Thoracic aorta (tissue), 2 donors: ENCODE measurements at regions not wholly inside any gene's neighbourhood (a gene's known extent, or its start where the extent isn't known, plus 50 kb on each side); places are given as distances from the start of the nearest gene placed in this dataset.

ENCODE experiments used
- ATAC-seq: fragments of 150-250 bp; one replicate; pipeline ENCODE4 v1.8.0; 2017; ENCODE audit warnings: low read depth; ENCODE audit not compliant: insufficient number of reproducible peaks, low FRiP score
- DNase-seq: peaks from one replicate; pipeline ENCODE4 v3.0.0-alpha.2; 2020; ENCODE audit warnings: low spot score
- H3K27ac ChIP-seq, 2 donors: fragments of 200-600 bp; sonication (generic); 1 replicate in 1 of 2; 2 replicates in 1 of 2; pipeline ENCODE4 v1.5.1; 2016; ENCODE audit warnings: mild to moderate bottlenecking in 2 of 2, moderate library complexity in 2 of 2
- H3K27me3 ChIP-seq: fragments of 200-600 bp; sonication (generic); replicated peaks from 2 replicates; pipeline ENCODE4 v1.6.0; 2016; ENCODE audit warnings: mild to moderate bottlenecking; ENCODE audit not compliant: insufficient read depth
- H3K36me3 ChIP-seq: fragments of 200-600 bp; sonication (generic); one replicate; pipeline ENCODE4 v1.5.1; 2016
- H3K4me1 ChIP-seq, 2 donors: fragments of 200-600 bp; sonication (generic); 1 replicate in 1 of 2; 2 replicates in 1 of 2; pipeline versions ENCODE4 v1.5.1 to v1.6.0; 2016; ENCODE audit warnings: low read depth in 2 of 2, mild to moderate bottlenecking in 1 of 2; ENCODE audit not compliant: control insufficient read depth in 1 of 2
- H3K4me3 ChIP-seq: fragments of 200-600 bp; sonication (generic); 2 replicates; pipeline ENCODE4 v1.5.1; 2016; ENCODE audit warnings: mild to moderate bottlenecking
- H3K9me3 ChIP-seq: fragments of 200-600 bp; sonication (generic); 2 replicates; pipeline ENCODE4 v1.5.1; 2016
- TF ChIP-seq, protein P1 (sequence below): fragments of 200-600 bp; sonication (generic); IDR thresholded peaks from one replicate; pipeline ENCODE4 v1.5.1; 2019; ENCODE audit warnings: antibody characterized with exemption

DNA sequence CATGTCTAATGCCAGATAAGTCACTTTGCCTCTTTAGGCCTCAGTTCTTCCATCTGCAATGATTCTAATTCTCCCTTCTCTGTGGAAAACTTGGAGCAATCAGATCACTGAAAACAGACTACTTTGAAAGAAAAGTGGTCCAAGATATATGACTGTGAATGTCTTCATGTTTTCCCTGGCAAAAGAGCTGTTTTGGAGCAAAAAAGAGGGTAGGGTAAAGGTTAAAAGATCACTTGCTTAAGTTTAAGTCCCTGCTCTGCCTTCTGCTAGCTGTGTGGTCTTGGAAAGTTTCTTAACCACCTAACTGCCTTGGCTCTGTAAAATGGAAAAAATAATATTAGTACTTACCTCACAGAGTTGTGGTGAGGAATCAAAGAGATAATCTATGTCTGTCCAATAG lies 140.3 kb upstream of the PAK3 start:
- DNase-seq (no peak), ATAC-seq (no peak)
- Histone ChIP-seq H3K9me3 (no peaks in the 10 kb centered on the region), H3K27me3 (no peaks in the 10 kb centered on the region), H3K4me3 (no peak overlapping the region), H3K4me1 (no peaks in the 10 kb centered on the region), H3K36me3 (no peaks in the 10 kb centered on the region), H3K27ac (no peak overlapping the region)
- TF ChIP-seq, protein P1, sequence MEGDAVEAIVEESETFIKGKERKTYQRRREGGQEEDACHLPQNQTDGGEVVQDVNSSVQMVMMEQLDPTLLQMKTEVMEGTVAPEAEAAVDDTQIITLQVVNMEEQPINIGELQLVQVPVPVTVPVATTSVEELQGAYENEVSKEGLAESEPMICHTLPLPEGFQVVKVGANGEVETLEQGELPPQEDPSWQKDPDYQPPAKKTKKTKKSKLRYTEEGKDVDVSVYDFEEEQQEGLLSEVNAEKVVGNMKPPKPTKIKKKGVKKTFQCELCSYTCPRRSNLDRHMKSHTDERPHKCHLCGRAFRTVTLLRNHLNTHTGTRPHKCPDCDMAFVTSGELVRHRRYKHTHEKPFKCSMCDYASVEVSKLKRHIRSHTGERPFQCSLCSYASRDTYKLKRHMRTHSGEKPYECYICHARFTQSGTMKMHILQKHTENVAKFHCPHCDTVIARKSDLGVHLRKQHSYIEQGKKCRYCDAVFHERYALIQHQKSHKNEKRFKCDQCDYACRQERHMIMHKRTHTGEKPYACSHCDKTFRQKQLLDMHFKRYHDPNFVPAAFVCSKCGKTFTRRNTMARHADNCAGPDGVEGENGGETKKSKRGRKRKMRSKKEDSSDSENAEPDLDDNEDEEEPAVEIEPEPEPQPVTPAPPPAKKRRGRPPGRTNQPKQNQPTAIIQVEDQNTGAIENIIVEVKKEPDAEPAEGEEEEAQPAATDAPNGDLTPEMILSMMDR: no peak

DNA sequence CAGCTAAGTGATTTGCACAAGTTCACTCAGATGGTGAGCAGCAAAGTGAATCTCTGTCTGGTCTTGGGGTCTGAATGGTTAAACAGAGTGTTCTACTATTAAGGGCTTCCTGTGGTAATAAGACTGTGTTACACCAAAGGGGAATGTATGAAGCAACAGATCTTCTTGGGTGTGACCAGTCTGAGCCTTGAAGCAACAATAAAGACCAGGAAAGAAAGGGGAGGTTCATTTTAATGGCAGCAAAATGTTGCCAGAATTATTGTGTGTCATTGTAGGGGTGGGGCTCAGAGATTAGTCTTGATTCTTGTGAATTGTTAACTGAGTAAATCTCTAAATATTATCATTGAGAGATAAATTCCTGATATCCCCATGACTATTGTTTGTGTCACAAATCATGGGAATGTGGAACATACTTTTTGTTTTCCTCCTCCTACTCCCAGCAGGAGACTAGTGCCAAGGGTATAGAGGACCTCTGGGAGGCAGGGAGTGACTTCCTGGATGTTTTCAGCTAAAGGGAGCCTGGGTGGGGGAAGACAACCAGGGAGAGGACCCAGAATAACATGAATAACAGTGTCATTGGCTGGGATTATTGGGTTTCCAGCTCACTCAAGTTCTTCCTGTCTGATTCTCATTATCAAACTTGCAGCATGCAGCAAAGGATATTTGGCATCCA lies 141.4 kb upstream of the PAK3 start:
- ATAC-seq (no peak), DNase-seq (no peak)
- TF ChIP-seq, protein P1: no peak
- Histone ChIP-seq H3K36me3 (no peaks in the 10 kb centered on the region), H3K4me3 (no peak overlapping the region), H3K27ac (no peak overlapping the region), H3K4me1 (no peaks in the 10 kb centered on the region), H3K9me3 (no peaks in the 10 kb centered on the region), H3K27me3 (no peaks in the 10 kb centered on the region)

DNA sequence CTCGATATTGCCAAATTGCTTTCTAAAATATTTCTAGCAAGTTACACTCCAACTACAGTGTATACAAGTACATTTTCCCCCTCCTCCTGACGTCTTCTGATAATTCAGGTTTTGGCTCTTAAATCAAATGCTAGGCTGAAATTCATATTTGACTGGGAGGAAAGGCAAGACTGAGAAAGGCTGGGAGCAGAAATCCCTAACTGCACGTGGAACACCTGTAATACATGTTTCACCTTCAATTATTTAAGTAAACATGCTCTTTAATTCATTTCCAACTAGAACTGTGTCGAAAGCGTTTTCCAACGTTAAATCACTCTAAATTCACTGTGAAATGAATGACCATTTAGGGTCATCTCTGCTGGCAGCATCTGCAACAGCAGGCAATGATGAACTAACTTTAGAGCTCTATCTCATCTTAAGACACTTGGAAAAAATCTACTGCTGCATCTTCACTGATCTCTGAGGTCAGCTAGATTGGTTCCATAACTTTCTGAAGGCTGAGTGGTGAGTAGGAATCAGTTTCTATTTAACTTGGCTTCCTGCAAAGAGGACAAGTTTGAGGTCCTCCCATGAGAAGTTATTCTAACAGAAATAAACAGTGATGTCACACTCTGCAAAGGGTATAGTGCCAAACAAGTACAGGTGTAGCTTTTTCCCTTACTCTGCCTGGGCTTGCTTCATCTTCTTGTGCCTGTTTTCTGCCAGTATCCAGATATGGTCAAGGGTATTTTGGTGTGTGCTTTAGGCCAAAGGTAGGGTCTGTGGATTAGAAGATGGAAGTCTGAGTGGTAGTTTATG lies 144.3 kb upstream of the PAK3 start:
- no peaks in the 10 kb centered on the region for H3K27me3 ChIP-seq

DNA sequence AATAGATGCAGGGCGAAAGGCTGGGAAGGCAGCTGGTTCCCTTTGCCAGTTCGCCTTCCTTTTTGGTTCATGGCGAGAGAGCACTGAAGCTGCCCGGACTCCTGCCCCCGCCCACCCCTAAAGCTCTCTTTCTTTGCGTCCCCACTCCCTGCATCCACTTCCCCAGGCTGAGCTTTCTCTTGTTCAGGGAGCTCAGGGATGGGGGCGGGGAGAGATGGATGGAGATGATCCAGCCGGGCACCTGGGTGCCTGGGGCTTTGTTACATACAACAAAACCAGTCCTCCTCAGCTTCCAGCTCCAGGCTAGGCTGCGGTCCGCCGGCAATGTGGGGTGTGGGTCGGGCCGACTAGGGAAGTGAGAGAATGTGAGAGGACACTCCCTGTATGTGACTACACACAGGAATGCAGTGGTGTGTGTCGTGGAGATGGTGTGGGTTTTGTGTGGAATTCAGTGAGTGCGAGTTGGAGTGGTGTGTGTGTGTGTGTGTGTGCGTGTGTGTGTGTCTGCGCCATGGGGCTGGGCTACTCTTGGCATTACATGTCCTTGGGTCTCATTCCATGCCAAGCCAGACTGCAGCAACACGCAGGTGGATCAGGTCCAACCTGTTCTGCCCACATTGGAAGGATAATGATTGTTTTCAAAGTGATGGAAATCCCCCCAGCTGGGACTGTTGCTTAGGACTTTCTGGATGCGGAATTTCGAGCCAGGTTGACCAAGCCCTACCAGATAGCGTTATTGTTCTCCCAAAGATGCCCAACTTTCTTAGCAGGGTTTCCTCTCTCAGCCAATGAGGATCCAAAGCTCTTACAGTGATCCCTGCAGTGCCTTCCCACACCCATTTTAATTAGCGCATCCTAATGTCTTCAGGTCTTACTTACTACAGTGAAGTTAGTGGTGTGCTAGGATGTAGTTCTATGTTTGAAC lies 149.4 kb upstream of the CHRDL1 start:
- ATAC-seq (no peak), DNase-seq (no peak)
- Histone ChIP-seq H3K27me3 (no peaks in the 10 kb centered on the region), H3K4me3 (peak overlapping the region; percentile 39), H3K9me3 (no peaks in the 10 kb centered on the region), H3K4me1 (no peaks in the 10 kb centered on the region), H3K36me3 (no peaks in the 10 kb centered on the region), H3K27ac (no peak overlapping the region)
- TF ChIP-seq, protein P1: no peak

More for the DNA sequence above, 144.3 kb upstream of the PAK3 start:
- H3K9me3 ChIP-seq: no peaks in the 10 kb centered on the region
- TF ChIP-seq, protein P1: no peak
- no peak for DNase-seq
- no peaks in the 10 kb centered on the region for H3K4me1 ChIP-seq
- no peak for ATAC-seq
- H3K36me3 ChIP-seq: no peaks in the 10 kb centered on the region
- no peak overlapping the region for H3K4me3 ChIP-seq
- H3K27ac ChIP-seq: no peak overlapping the region

DNA sequence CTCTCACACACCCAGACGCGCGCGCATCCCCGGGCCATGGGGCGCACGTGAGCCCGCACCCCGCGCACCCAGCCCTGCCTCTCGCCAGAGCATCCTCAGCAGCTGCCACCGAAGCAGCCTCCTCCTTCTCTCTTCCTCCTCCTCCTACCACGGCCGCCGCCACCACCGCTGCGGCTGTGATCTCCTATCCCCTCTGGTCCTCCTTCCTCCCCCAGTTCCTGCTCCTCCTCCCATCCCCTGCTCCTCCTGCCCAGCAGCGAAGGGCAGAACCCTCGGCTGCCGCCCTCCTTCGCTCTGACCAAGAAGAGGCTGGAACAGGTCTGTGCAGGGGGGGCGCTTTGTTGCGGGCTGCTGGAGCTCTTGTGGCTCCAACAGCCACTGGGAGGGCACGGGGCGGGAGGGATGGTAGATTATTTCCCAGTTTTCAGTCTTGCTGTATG lies 148.7 kb upstream of the CHRDL1 start:
- TF ChIP-seq, protein P1: no peak
- no peaks in the 10 kb centered on the region for H3K9me3 ChIP-seq
- H3K4me1 ChIP-seq: no peaks in the 10 kb centered on the region
- no peaks in the 10 kb centered on the region for H3K27me3 ChIP-seq
- ATAC-seq (no peak), DNase-seq (no peak)
- peak overlapping the region; percentile 39 for H3K4me3 ChIP-seq
- no peaks in the 10 kb centered on the region for H3K36me3 ChIP-seq
- H3K27ac ChIP-seq: no peak overlapping the region
